Gastroesophageal sphincter (tissue), 4 donors: ENCODE measurements at regions not wholly inside any gene's neighbourhood (a gene's known extent, or its start where the extent isn't known, plus 50 kb on each side); places are given as distances from the start of the nearest gene placed in this dataset.

Experiments
- ATAC-seq: fragments of 150-250 bp; one replicate; pipeline ENCODE4 v1.9.1; 2016; ENCODE audit warnings: mild to moderate bottlenecking, moderate library complexity
- H3K27ac ChIP-seq, 4 donors: fragments of 200-600 bp; sonication (generic) in 3 of 4; 1 replicate in 3 of 4; 2 replicates in 1 of 4; pipeline ENCODE4 v1.5.1; 2016 to 2019
- H3K27me3 ChIP-seq: fragments of 200-600 bp; sonication (generic); one replicate; pipeline ENCODE4 v1.5.1; 2019
- H3K36me3 ChIP-seq, 2 donors: fragments of 200-600 bp; sonication (generic); one replicate each; pipeline ENCODE4 v1.5.1; 2019; ENCODE audit warnings: control low read depth in 1 of 2
- H3K4me1 ChIP-seq, 3 donors: fragments of 200-600 bp; sonication (generic); 1 replicate in 2 of 3; 2 replicates in 1 of 3; pipeline ENCODE4 v1.5.1; 2016 to 2019; ENCODE audit warnings: control low read depth in 2 of 3
- H3K4me3 ChIP-seq, 2 donors: fragments of 200-600 bp; sonication (generic); one replicate each; pipeline ENCODE4 v1.5.1; 2019; ENCODE audit warnings: mild to moderate bottlenecking in 1 of 2, moderate library complexity in 1 of 2
- H3K9me3 ChIP-seq, 3 donors: fragments of 200-600 bp; sonication (generic); one replicate each; pipeline ENCODE4 v1.5.1; 2017 to 2019; ENCODE audit warnings: control low read depth in 2 of 3
- CTCF ChIP-seq, 4 experiments: fragments of 200-600 bp in 2 of 4; fragments of 450-650 bp in 2 of 4; sonication (generic) in 1 of 4; IDR thresholded peaks; one replicate each; pipeline ENCODE4 v1.5.1; 2017 to 2019; ENCODE audit warnings: antibody characterized with exemption in 4 of 4, mild to moderate bottlenecking in 2 of 4, moderate library complexity in 2 of 4
- EP300 ChIP-seq: sonication (generic); formaldehyde crosslinking; IDR thresholded peaks from one replicate; pipeline ENCODE4 v1.6.1; 2017; ENCODE audit warnings: antibody characterized with exemption, mild to moderate bottlenecking
- POLR2A ChIP-seq, 2 donors: fragments of 450-650 bp; IDR thresholded peaks; one replicate each; pipeline ENCODE4 v1.6.1; 2017; ENCODE audit warnings: antibody characterized with exemption in 2 of 2, mild to moderate bottlenecking in 2 of 2, moderate library complexity in 1 of 2
- POLR2AphosphoS5 ChIP-seq: sonication (generic); formaldehyde crosslinking; IDR thresholded peaks from one replicate; pipeline ENCODE4 v1.6.1; 2017; ENCODE audit warnings: antibody characterized with exemption
- WGBS, 2 donors: methylation state at CpG; one replicate each; pipeline ENCODE4 v1.1.5; 2018; ENCODE audit warnings: low coverage in 1 of 2; 5-methylcytosine and 5-hydroxymethylcytosine counted together

GRCh38 chr15:26182441-26182840, 319.3 kb upstream of the ATP10A start:
- no peak for ATAC-seq
- no peaks in the 10 kb centered on the region for H3K36me3 ChIP-seq
- TF ChIP-seq EP300 (no peak), CTCF (IDR thresholded peaks at IDR 0.05) (no peak), POLR2A (IDR thresholded peaks at IDR 0.05) (no peak), POLR2AphosphoS5 (no peak)
- H3K4me1 ChIP-seq = no peaks in the 10 kb centered on the region
- H3K4me3 ChIP-seq = no peak overlapping the region
- 74 to 84% methylated on average over 2 of the region's 2 CpGs for WGBS, 2 donors
- no peak overlapping the region for H3K27ac ChIP-seq
- H3K27me3 ChIP-seq = no peaks in the 10 kb centered on the region
- no peaks in the 10 kb centered on the region for H3K9me3 ChIP-seq

- peak in 3 of 4 experiments; percentile 21 to 53 (median 51) for TF ChIP-seq CTCF (IDR thresholded peaks at IDR 0.05)
- TF ChIP-seq POLR2A (IDR thresholded peaks at IDR 0.05) = no peak
- H3K4me1 ChIP-seq = no peaks in the 10 kb centered on the region
- WGBS, 2 donors = 61 to 82% methylated on average over 1 to 5 of the region's 6 CpGs
- no peaks in the 10 kb centered on the region for H3K27me3 ChIP-seq
- no peak overlapping the region for H3K27ac ChIP-seq
- H3K9me3 ChIP-seq = no peaks in the 10 kb centered on the region
- no peaks in the 10 kb centered on the region for H3K36me3 ChIP-seq
- peak; percentile 41 for ATAC-seq
- no peak overlapping the region for H3K4me3 ChIP-seq
Measured at GRCh38 chr15:26179906-26180305, 316.8 kb upstream of the ATP10A start.

GRCh38 chr15:26178640-26179220, 315.6 kb upstream of the ATP10A start:
- no peak overlapping the region for H3K27ac ChIP-seq
- H3K36me3 ChIP-seq = no peaks in the 10 kb centered on the region
- no peak for ATAC-seq
- H3K4me3 ChIP-seq = no peak overlapping the region
- WGBS, 2 donors = 53 to 59% methylated on average over 4 to 17 of the region's 19 CpGs
- H3K4me1 ChIP-seq = no peaks in the 10 kb centered on the region
- H3K9me3 ChIP-seq = no peaks in the 10 kb centered on the region
- TF ChIP-seq POLR2AphosphoS5 = no peak
- no peak for TF ChIP-seq EP300
- no peak for TF ChIP-seq CTCF (IDR thresholded peaks at IDR 0.05)
- H3K27me3 ChIP-seq = no peaks in the 10 kb centered on the region

GRCh38 chr15:26177816-26178215, 314.7 kb upstream of the ATP10A start:
- TF ChIP-seq EP300 = no peak
- TF ChIP-seq CTCF (IDR thresholded peaks at IDR 0.05) = no peak
- no peak for TF ChIP-seq POLR2A (IDR thresholded peaks at IDR 0.05)
- no peak for TF ChIP-seq POLR2AphosphoS5
- no peaks in the 10 kb centered on the region for H3K27me3 ChIP-seq
- H3K4me3 ChIP-seq = no peak overlapping the region
- ATAC-seq = no peak
- H3K4me1 ChIP-seq = no peaks in the 10 kb centered on the region
- H3K36me3 ChIP-seq = no peaks in the 10 kb centered on the region
- H3K9me3 ChIP-seq = no peaks in the 10 kb centered on the region
- H3K27ac ChIP-seq = no peak overlapping the region
- 44 to 90% methylated on average over 2 of the region's 4 CpGs for WGBS, 2 donors

GRCh38 chr15:26176831-26177230, 313.7 kb upstream of the ATP10A start:
- no peak overlapping the region for H3K27ac ChIP-seq
- no peaks in the 10 kb centered on the region for H3K27me3 ChIP-seq
- no peak overlapping the region for H3K4me3 ChIP-seq
- TF ChIP-seq POLR2A (IDR thresholded peaks at IDR 0.05) (no peak), POLR2AphosphoS5 (no peak), EP300 (no peak), CTCF (IDR thresholded peaks at IDR 0.05) (no peak)
- WGBS, 2 donors = 67 to 77% methylated on average over 2 to 3 of the region's 10 CpGs
- no peaks in the 10 kb centered on the region for H3K36me3 ChIP-seq
- no peaks in the 10 kb centered on the region for H3K9me3 ChIP-seq
- ATAC-seq = no peak
- H3K4me1 ChIP-seq = no peaks in the 10 kb centered on the region
